ENCODE measurements at regions not wholly inside any gene's neighbourhood (a gene's known extent, or its start where the extent isn't known, plus 50 kb on each side); places are given as distances from the start of the nearest gene placed in this dataset.

DNA sequence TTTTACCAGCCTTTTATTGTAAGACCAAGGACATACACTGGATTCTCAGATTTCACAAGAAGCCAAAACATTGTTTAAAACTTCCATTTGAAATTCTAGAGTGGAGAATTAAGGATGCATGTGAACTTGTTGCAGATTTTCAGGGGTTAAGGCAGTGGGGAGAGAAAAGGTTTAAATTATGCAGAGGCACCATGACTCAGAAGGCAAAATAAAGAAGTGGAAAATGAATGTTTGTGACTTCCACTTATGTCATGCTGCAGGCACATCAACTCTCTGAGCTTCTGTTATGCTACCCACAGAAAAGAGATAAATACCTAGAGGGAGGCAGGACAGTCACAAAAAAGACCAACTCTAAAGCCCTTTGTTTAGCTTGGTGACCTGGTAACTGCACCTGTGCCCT lies 84.4 kb upstream of the BET1 start:
- Mint-ChIP-seq H3K27ac (no peak overlapping the region), H3K4me1 (peaks cover 3 to 10% (median 5%) of the 10 kb centered on the region in 4 donors), H3K9me3 (no peaks in the 10 kb centered on the region), H3K27me3 (peaks cover 14% of the 10 kb centered on the region), H3K36me3 (no peaks in the 10 kb centered on the region), H3K4me3 (no peak overlapping the region)
- Histone ChIP-seq H3K27ac (ENCODE audit: insufficient read depth, low read length, poor library complexity, severe bottlenecking) (no peak overlapping the region), H3K4me1 (ENCODE audit: control insufficient read depth, insufficient read depth, low read length, poor library complexity, severe bottlenecking) (no peaks in the 10 kb centered on the region), H3K36me3 (ENCODE audit: control insufficient read depth, insufficient read depth, low read length) (no peaks in the 10 kb centered on the region), H3K4me3 (ENCODE audit: low read depth, low read length) (no peak overlapping the region), H3K27me3 (ENCODE audit: control insufficient read depth, insufficient read depth, low read length) (no peaks in the 10 kb centered on the region), H3K9me3 (ENCODE audit: control insufficient read depth in 2 of 2, low read length in 2 of 2) (no peaks in the 10 kb centered on the region)
- ATAC-seq (ENCODE audit: low read depth in 2 of 2): no peak
- no peak for DNase-seq

DNA sequence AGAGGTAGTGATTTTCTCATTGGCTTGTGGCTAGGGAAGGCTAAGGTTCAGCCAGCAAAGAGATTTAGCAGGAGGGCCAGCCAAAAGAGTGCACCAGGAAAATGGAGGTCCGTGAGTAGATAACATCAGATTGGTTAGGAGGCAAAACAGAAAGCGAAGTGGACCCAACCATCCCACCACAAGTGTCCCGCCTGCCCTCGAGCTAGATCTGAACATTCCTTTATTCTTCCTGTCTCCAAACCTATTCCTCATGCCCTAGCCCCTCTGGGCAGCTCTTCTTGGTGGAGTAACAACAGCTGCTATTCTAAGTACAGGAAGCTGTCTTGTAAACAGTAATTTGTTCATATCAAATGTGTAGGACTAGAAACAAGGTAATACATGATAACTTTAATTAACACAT lies 85.7 kb upstream of the BET1 start:
- Mint-ChIP-seq H3K27me3 (peaks cover 14% of the 10 kb centered on the region), H3K36me3 (no peaks in the 10 kb centered on the region), H3K9me3 (no peaks in the 10 kb centered on the region), H3K4me1 (peaks cover 3 to 10% (median 5%) of the 10 kb centered on the region in 4 donors), H3K27ac (no peak overlapping the region), H3K4me3 (no peak overlapping the region)
- H3K9me3 ChIP-seq (ENCODE audit: control insufficient read depth in 2 of 2, low read length in 2 of 2): no peaks in the 10 kb centered on the region
- H3K36me3 ChIP-seq (ENCODE audit: control insufficient read depth, insufficient read depth, low read length): no peaks in the 10 kb centered on the region
- no peak overlapping the region for H3K4me3 ChIP-seq (ENCODE audit: low read depth, low read length)
- H3K4me1 ChIP-seq (ENCODE audit: control insufficient read depth, insufficient read depth, low read length, poor library complexity, severe bottlenecking): no peaks in the 10 kb centered on the region
- no peaks in the 10 kb centered on the region for H3K27me3 ChIP-seq (ENCODE audit: control insufficient read depth, insufficient read depth, low read length)
- ATAC-seq (ENCODE audit: low read depth in 2 of 2) (no peak), DNase-seq (no peak)
- no peak overlapping the region for H3K27ac ChIP-seq (ENCODE audit: insufficient read depth, low read length, poor library complexity, severe bottlenecking)

DNA sequence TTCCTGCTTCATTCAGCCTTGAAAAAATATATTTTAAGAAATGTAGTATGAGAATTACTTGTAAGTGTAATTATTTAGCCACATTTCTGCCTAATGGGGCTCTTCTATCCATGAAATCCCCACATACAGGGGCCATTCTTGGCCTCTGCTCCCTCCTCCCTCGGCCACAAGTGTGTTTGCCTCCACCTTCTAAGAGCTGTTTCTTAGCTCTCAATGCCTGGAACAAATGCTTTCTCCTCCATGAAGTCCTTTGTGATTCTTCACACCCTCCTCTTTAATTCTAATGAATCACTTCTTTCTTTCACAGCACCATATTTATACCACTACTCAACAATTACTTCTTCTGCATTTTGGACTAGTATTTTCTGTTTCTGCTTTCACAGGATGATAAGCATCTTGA lies 88.8 kb upstream of the BET1 start:
- Mint-ChIP-seq H3K27me3 (peaks cover 22% of the 10 kb centered on the region), H3K4me1 (no peaks in the 10 kb centered on the region), H3K9me3 (no peaks in the 10 kb centered on the region), H3K27ac (no peak overlapping the region), H3K4me3 (no peak overlapping the region), H3K36me3 (no peaks in the 10 kb centered on the region)
- DNase-seq (no peak), ATAC-seq (ENCODE audit: low read depth in 2 of 2) (no peak)
- Histone ChIP-seq H3K9me3 (ENCODE audit: control insufficient read depth in 2 of 2, low read length in 2 of 2) (no peaks in the 10 kb centered on the region), H3K36me3 (ENCODE audit: control insufficient read depth, insufficient read depth, low read length) (no peaks in the 10 kb centered on the region), H3K4me1 (ENCODE audit: control insufficient read depth, insufficient read depth, low read length, poor library complexity, severe bottlenecking) (no peaks in the 10 kb centered on the region), H3K27ac (ENCODE audit: insufficient read depth, low read length, poor library complexity, severe bottlenecking) (no peak overlapping the region), H3K4me3 (ENCODE audit: low read depth, low read length) (no peak overlapping the region), H3K27me3 (ENCODE audit: control insufficient read depth, insufficient read depth, low read length) (no peaks in the 10 kb centered on the region)

DNA sequence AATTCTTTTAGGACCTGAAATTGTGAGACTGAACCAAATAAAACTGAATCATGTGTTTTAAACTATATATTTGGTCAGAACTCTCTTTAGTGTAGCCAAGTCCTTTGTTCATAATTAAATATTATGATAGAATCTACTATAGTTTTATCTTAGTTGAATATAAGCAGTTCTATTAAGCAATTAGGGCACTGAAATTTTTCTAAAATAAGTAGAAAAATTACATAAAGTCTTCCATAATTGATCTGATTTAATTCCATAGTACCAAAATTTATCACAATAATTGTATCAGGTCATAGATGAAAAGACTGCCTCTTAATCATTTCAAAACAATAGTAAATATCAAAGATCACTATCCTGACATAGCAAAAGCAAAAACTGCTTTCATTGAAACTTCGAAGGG lies 90.1 kb upstream of the BET1 start:
- Histone ChIP-seq H3K4me3 (ENCODE audit: low read depth, low read length) (no peak overlapping the region), H3K27ac (ENCODE audit: insufficient read depth, low read length, poor library complexity, severe bottlenecking) (no peak overlapping the region), H3K36me3 (ENCODE audit: control insufficient read depth, insufficient read depth, low read length) (no peaks in the 10 kb centered on the region), H3K4me1 (ENCODE audit: control insufficient read depth, insufficient read depth, low read length, poor library complexity, severe bottlenecking) (no peaks in the 10 kb centered on the region), H3K9me3 (ENCODE audit: control insufficient read depth in 2 of 2, low read length in 2 of 2) (no peaks in the 10 kb centered on the region), H3K27me3 (ENCODE audit: control insufficient read depth, insufficient read depth, low read length) (no peaks in the 10 kb centered on the region)
- DNase-seq: no peak
- no peaks in the 10 kb centered on the region for H3K4me1 Mint-ChIP-seq
- no peaks in the 10 kb centered on the region for H3K9me3 Mint-ChIP-seq
- no peak overlapping the region for H3K27ac Mint-ChIP-seq
- H3K4me3 Mint-ChIP-seq: no peak overlapping the region
- H3K27me3 Mint-ChIP-seq: peaks cover 18% of the 10 kb centered on the region
- no peaks in the 10 kb centered on the region for H3K36me3 Mint-ChIP-seq
- no peak for ATAC-seq (ENCODE audit: low read depth in 2 of 2)

DNA sequence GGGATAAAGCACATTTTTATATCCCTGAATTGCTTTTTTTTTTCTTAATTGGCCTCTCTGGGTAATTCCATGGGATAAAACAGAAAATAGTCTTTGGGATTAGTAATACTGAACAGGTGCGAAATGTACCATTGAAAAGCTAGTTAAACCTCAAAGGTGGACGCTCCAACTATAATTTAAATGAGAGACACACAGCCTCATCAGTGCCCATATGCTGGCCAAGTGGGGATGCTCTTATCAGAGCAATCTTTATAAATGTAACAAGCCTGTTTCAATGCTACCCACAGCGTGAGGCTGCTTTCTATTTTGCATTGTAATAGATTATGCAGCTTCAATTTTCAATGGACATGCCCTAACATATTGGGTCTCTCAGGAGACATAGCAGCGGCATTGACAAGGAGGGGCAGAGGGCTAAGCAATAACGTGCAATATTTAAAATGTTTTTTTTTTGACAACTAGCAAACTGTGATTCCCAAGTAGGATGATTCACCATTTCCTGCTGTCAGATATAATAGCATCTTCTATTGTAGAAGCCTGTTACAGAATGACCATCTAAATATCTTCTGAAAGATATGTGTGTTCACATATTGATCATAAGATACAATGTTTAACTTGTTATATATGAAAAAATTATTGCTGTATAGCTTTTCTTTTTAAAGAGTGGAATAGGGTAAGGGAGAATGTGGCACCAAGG lies 91.3 kb upstream of the BET1 start:
- ATAC-seq (ENCODE audit: low read depth in 2 of 2) (no peak), DNase-seq (no peak)
- no peak overlapping the region for H3K4me3 Mint-ChIP-seq
- H3K36me3 Mint-ChIP-seq: no peaks in the 10 kb centered on the region
- H3K27me3 ChIP-seq (ENCODE audit: control insufficient read depth, insufficient read depth, low read length): no peaks in the 10 kb centered on the region
- no peak overlapping the region for H3K27ac Mint-ChIP-seq
- H3K9me3 Mint-ChIP-seq: no peaks in the 10 kb centered on the region
- no peaks in the 10 kb centered on the region for H3K9me3 ChIP-seq (ENCODE audit: control insufficient read depth in 2 of 2, low read length in 2 of 2)
- peaks cover 18% of the 10 kb centered on the region for H3K27me3 Mint-ChIP-seq
- H3K4me1 Mint-ChIP-seq: no peaks in the 10 kb centered on the region
- H3K4me3 ChIP-seq (ENCODE audit: low read depth, low read length): no peak overlapping the region
- no peak overlapping the region for H3K27ac ChIP-seq (ENCODE audit: insufficient read depth, low read length, poor library complexity, severe bottlenecking)
- no peaks in the 10 kb centered on the region for H3K36me3 ChIP-seq (ENCODE audit: control insufficient read depth, insufficient read depth, low read length)
- no peaks in the 10 kb centered on the region for H3K4me1 ChIP-seq (ENCODE audit: control insufficient read depth, insufficient read depth, low read length, poor library complexity, severe bottlenecking)

DNA sequence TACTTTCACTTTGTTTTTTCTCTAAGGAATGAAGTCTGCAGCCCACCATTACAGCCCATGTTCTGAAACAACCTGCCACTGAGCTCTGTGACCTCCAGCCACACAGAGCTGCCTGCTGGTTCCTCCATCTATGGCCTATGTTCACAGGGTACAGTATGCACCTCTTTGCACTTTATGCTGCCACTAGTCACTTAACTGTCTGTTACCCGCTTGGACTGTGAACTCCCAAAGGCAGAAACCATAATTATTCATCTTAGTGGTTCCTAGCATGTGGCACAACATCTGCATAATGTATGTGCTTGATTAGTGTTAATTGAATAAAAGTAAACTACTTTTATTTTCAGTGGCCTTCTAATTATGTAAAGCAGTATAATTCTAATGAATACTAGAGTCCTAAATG lies 95.5 kb upstream of the BET1 start:
- Histone ChIP-seq H3K27me3 (ENCODE audit: control insufficient read depth, insufficient read depth, low read length) (no peaks in the 10 kb centered on the region), H3K27ac (ENCODE audit: insufficient read depth, low read length, poor library complexity, severe bottlenecking) (no peak overlapping the region), H3K4me1 (ENCODE audit: control insufficient read depth, insufficient read depth, low read length, poor library complexity, severe bottlenecking) (no peaks in the 10 kb centered on the region), H3K4me3 (ENCODE audit: low read depth, low read length) (no peak overlapping the region), H3K36me3 (ENCODE audit: control insufficient read depth, insufficient read depth, low read length) (no peaks in the 10 kb centered on the region), H3K9me3 (ENCODE audit: control insufficient read depth in 2 of 2, low read length in 2 of 2) (no peaks in the 10 kb centered on the region)
- Mint-ChIP-seq H3K27me3 (peaks cover 14% of the 10 kb centered on the region), H3K27ac (no peak overlapping the region), H3K36me3 (no peaks in the 10 kb centered on the region), H3K9me3 (peaks cover 0 to 2% (median 0%) of the 10 kb centered on the region in 7 donors), H3K4me1 (no peaks in the 10 kb centered on the region), H3K4me3 (no peak overlapping the region)
- DNase-seq: no peak
- no peak for ATAC-seq (ENCODE audit: low read depth in 2 of 2)

DNA sequence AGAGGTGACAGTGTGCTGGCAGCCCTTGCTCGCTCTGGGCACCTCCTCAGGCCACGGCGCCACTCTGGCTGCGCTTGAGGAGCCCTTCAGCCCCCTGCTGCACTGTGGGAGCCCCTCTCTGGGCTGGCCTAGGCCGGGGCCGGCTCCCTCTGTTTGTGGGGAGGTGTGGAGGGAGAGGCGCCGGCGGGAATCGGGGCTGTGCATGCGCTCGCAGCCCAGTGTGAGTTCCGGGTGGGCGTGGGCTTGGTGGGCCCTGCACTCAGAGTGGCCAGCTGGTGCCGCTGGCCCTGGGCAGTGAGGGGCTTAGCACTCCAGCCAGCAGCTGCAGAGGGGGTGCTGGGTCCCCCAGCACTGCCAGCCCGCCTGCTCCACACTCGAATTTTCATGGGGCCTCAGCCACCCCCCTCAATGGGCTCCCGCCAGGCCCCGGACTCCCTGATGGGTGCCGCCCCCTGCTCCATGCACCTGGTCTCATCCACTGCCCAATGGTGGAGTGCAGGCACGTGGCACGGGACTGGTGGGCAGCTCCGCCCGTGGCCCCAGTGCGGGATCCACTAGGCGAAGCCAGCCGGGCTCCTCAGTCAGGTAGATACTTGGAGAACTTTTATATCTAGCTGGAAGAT lies 96.7 kb upstream of the BET1 start:
- no peaks in the 10 kb centered on the region for H3K4me1 ChIP-seq (ENCODE audit: control insufficient read depth, insufficient read depth, low read length, poor library complexity, severe bottlenecking)
- H3K36me3 Mint-ChIP-seq: no peaks in the 10 kb centered on the region
- H3K9me3 ChIP-seq (ENCODE audit: control insufficient read depth in 2 of 2, low read length in 2 of 2): no peaks in the 10 kb centered on the region
- no peak overlapping the region for H3K27ac Mint-ChIP-seq
- no peak overlapping the region for H3K4me3 ChIP-seq (ENCODE audit: low read depth, low read length)
- peaks cover 0 to 2% (median 0%) of the 10 kb centered on the region in 7 donors for H3K9me3 Mint-ChIP-seq
- H3K27ac ChIP-seq (ENCODE audit: insufficient read depth, low read length, poor library complexity, severe bottlenecking): no peak overlapping the region
- peaks cover 7% of the 10 kb centered on the region for H3K27me3 Mint-ChIP-seq
- no peak for DNase-seq
- no peaks in the 10 kb centered on the region for H3K4me1 Mint-ChIP-seq
- no peaks in the 10 kb centered on the region for H3K36me3 ChIP-seq (ENCODE audit: control insufficient read depth, insufficient read depth, low read length)
- no peak overlapping the region for H3K4me3 Mint-ChIP-seq
- ATAC-seq (ENCODE audit: low read depth in 2 of 2): no peak
- H3K27me3 ChIP-seq (ENCODE audit: control insufficient read depth, insufficient read depth, low read length): no peaks in the 10 kb centered on the region

DNA sequence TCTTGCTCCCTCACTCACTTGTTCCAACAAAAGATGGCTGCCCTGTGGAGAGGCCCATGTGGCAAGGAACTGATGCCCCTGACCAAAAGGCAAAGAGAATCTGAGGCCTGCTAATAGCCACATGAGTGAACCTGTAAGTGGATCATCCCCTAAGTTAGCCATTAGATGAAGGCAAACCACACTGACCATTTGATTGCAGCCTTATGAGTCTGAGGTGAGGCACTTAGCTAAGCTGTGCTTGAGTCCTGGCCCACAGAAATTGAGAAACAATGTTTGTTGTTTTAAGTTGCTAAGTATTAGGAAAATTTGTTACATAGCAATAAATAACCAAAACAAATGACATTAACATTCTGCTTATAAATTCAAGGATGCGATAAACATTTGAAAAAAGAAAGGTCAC lies 100.1 kb upstream of the BET1 start:
- DNase-seq: no peak
- Mint-ChIP-seq H3K27me3 (no peaks in the 10 kb centered on the region), H3K9me3 (peaks cover 0 to 2% (median 0%) of the 10 kb centered on the region in 7 donors), H3K4me1 (no peaks in the 10 kb centered on the region), H3K27ac (no peak overlapping the region), H3K4me3 (no peak overlapping the region), H3K36me3 (no peaks in the 10 kb centered on the region)
- no peak overlapping the region for H3K27ac ChIP-seq (ENCODE audit: insufficient read depth, low read length, poor library complexity, severe bottlenecking)
- H3K27me3 ChIP-seq (ENCODE audit: control insufficient read depth, insufficient read depth, low read length): no peaks in the 10 kb centered on the region
- no peak overlapping the region for H3K4me3 ChIP-seq (ENCODE audit: low read depth, low read length)
- no peaks in the 10 kb centered on the region for H3K4me1 ChIP-seq (ENCODE audit: control insufficient read depth, insufficient read depth, low read length, poor library complexity, severe bottlenecking)
- ATAC-seq (ENCODE audit: low read depth in 2 of 2): no peak
- H3K36me3 ChIP-seq (ENCODE audit: control insufficient read depth, insufficient read depth, low read length): no peaks in the 10 kb centered on the region
- no peaks in the 10 kb centered on the region for H3K9me3 ChIP-seq (ENCODE audit: control insufficient read depth in 2 of 2, low read length in 2 of 2)
